ENCODE measurements at regions not wholly inside any gene's neighbourhood (a gene's known extent, or its start where the extent isn't known, plus 50 kb on each side); places are given as distances from the start of the nearest gene placed in this dataset.

- no peak for DNase-seq (ENCODE audit: low spot score)
- intact Hi-C loops (cut with DNase I): no loop called here
Measured at GRCh38 chr7:18290865-18291264, 204.7 kb upstream of the HDAC9 start.

- intact Hi-C loops (cut with DNase I): no loop called here
- DNase-seq (ENCODE audit: low spot score): no peak
Measured at GRCh38 chr7:18292584-18292983, 203.0 kb upstream of the HDAC9 start.

GRCh38 chr7:18293759-18294158 is 201.8 kb upstream of the HDAC9 start:
- intact Hi-C loops (cut with DNase I): no loop called here
- no peak for DNase-seq (ENCODE audit: low spot score)

- DNase-seq (ENCODE audit: low spot score): no peak
- intact Hi-C loops (cut with DNase I): no loop called here
Measured at GRCh38 chr7:18294411-18294810, 201.1 kb upstream of the HDAC9 start.

- no peak for DNase-seq (ENCODE audit: low spot score)
- intact Hi-C loops (cut with DNase I): no loop called here
Measured at GRCh38 chr7:18295781-18296423, 199.6 kb upstream of the HDAC9 start.

- no peak for DNase-seq (ENCODE audit: low spot score)
- intact Hi-C loops (cut with DNase I): no loop called here
Measured at GRCh38 chr7:18302097-18302496, 193.5 kb upstream of the HDAC9 start.

GRCh38 chr7:18305866-18306265 is 189.7 kb upstream of the HDAC9 start:
- no peak for DNase-seq (ENCODE audit: low spot score)
- intact Hi-C loops (cut with DNase I): loop anchor here in 1 of 2 donors (5.0 kb wide), 1 partner anchor 766 kb away; no protein-coding TSS in a partner anchor

- intact Hi-C loops (cut with DNase I): loop anchor here in 1 of 2 donors (5.0 kb wide), 1 partner anchor 766 kb away; no protein-coding TSS in a partner anchor
- DNase-seq (ENCODE audit: low spot score): no peak
Measured at GRCh38 chr7:18306696-18307095, 188.9 kb upstream of the HDAC9 start.

- DNase-seq (ENCODE audit: low spot score): no peak
- intact Hi-C loops (cut with DNase I): loop anchor here in 1 of 2 donors (5.0 kb wide), 1 partner anchor 763 kb away; no protein-coding TSS in a partner anchor
Measured at GRCh38 chr7:18308938-18309337, 186.6 kb upstream of the HDAC9 start.

GRCh38 chr7:18312482-18312881 is 183.1 kb upstream of the HDAC9 start:
- DNase-seq (ENCODE audit: low spot score): no peak
- intact Hi-C loops (cut with DNase I): no loop called here

- no peak for DNase-seq (ENCODE audit: low spot score)
- intact Hi-C loops (cut with DNase I): no loop called here
Measured at GRCh38 chr7:18313965-18314364, 181.6 kb upstream of the HDAC9 start.

- no peak for DNase-seq (ENCODE audit: low spot score)
- intact Hi-C loops (cut with DNase I): no loop called here
Measured at GRCh38 chr7:18315241-18315640, 180.3 kb upstream of the HDAC9 start.

- intact Hi-C loops (cut with DNase I): no loop called here
Measured at GRCh38 chr7:18317941-18318340, 177.6 kb upstream of the HDAC9 start.

GRCh38 chr7:18320422-18320821 is 175.1 kb upstream of the HDAC9 start:
- intact Hi-C loops (cut with DNase I): no loop called here
- DNase-seq (ENCODE audit: low spot score): no peak

More at GRCh38 chr7:18317941-18318340, 177.6 kb upstream of the HDAC9 start:
- DNase-seq (ENCODE audit: low spot score): no peak

GRCh38 chr7:18320971-18321567 is 174.5 kb upstream of the HDAC9 start:
- intact Hi-C loops (cut with DNase I): no loop called here
- DNase-seq (ENCODE audit: low spot score): no peak

GRCh38 chr7:18330548-18330947 is 165.0 kb upstream of the HDAC9 start:
- intact Hi-C loops (cut with DNase I): no loop called here
- no peak for DNase-seq (ENCODE audit: low spot score)

- intact Hi-C loops (cut with DNase I): no loop called here
- no peak for DNase-seq (ENCODE audit: low spot score)
Measured at GRCh38 chr7:18336626-18337025, 158.9 kb upstream of the HDAC9 start.

- intact Hi-C loops (cut with DNase I): no loop called here
- DNase-seq (ENCODE audit: low spot score): no peak
Measured at GRCh38 chr7:18337048-18337809, 158.3 kb upstream of the HDAC9 start.

GRCh38 chr7:18338910-18339523 is 156.5 kb upstream of the HDAC9 start:
- intact Hi-C loops (cut with DNase I): no loop called here
- no peak for DNase-seq (ENCODE audit: low spot score)

- intact Hi-C loops (cut with DNase I): no loop called here
- DNase-seq (ENCODE audit: low spot score): no peak
Measured at GRCh38 chr7:18341756-18342155, 153.8 kb upstream of the HDAC9 start.

All from posterior vena cava (tissue), 2 donors.